Endothelial cell of umbilical vein (primary cell): ENCODE measurements at regions not wholly inside any gene's neighbourhood (a gene's known extent, or its start where the extent isn't known, plus 50 kb on each side); places are given as distances from the start of the nearest gene placed in this dataset.

Experiments
- CTCF ChIP-seq, 2 donors: IDR thresholded peaks; 1 replicate in 1 of 2; 2 replicates in 1 of 2; pipeline ENCODE4 v1.5.1; 2011; ENCODE audit warnings: low read length in 2 of 2, mild to moderate bottlenecking in 2 of 2, moderate library complexity in 2 of 2, control low read depth in 1 of 2, inconsistent platforms in 1 of 2, low read depth in 1 of 2; ENCODE audit not compliant: insufficient read depth in 1 of 2; ENCODE audit errors: extremely low read depth in 1 of 2
- EZH2 ChIP-seq: IDR thresholded peaks from 2 replicates; pipeline ENCODE4 v1.6.1; 2012; ENCODE audit warnings: borderline replicate concordance, low read depth, mild to moderate bottlenecking, moderate library complexity, low read length, inconsistent platforms; ENCODE audit not compliant: severe bottlenecking
- FOS ChIP-seq: IDR thresholded peaks from 2 replicates; pipeline ENCODE4 v1.6.1; 2011; ENCODE audit warnings: mild to moderate bottlenecking, low read length, moderate library complexity, borderline replicate concordance; ENCODE audit not compliant: insufficient read depth
- GATA2 ChIP-seq: IDR thresholded peaks from 2 replicates; pipeline ENCODE4 v1.7.0; 2011; ENCODE audit warnings: low read depth, mild to moderate bottlenecking, moderate library complexity, mixed read lengths, low read length; ENCODE audit not compliant: insufficient read length, insufficient read depth
- JUN ChIP-seq: IDR thresholded peaks from 2 replicates; pipeline ENCODE4 v1.6.1; 2011; ENCODE audit warnings: borderline replicate concordance, low read depth; ENCODE audit not compliant: insufficient read length, insufficient read depth
- MYC ChIP-seq: IDR thresholded peaks from one replicate; pipeline ENCODE4 v1.6.1; 2011; ENCODE audit warnings: mild to moderate bottlenecking, low read depth, low read length
- POLR2A ChIP-seq: IDR thresholded peaks from 2 replicates; pipeline ENCODE4 v1.6.1; 2012; ENCODE audit warnings: low read depth, mild to moderate bottlenecking, control low read depth, low read length
- POLR2AphosphoS5 ChIP-seq: IDR thresholded peaks from 2 replicates; pipeline ENCODE4 v1.6.1; 2012; ENCODE audit warnings: low read depth, mild to moderate bottlenecking, control low read depth, low read length, moderate library complexity; ENCODE audit not compliant: insufficient read depth
- TF ChIP-seq, protein P1 (sequence below): IDR thresholded peaks from 2 replicates; pipeline ENCODE4 v1.6.1; 2011; ENCODE audit not compliant: insufficient read depth, insufficient read length

- TF ChIP-seq EZH2 (no peak), CTCF (IDR thresholded peaks at IDR 0.05; ENCODE audit: extremely low read depth in 1 of 2, insufficient read depth in 1 of 2, low read depth in 1 of 2, low read length in 2 of 2) (no peak), POLR2AphosphoS5 (no peak), POLR2A (no peak), MYC (no peak), GATA2 (no peak), JUN (no peak), FOS (no peak)
- TF ChIP-seq, protein P1, sequence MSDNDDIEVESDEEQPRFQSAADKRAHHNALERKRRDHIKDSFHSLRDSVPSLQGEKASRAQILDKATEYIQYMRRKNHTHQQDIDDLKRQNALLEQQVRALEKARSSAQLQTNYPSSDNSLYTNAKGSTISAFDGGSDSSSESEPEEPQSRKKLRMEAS, result no peak
Measured at GRCh38 chr15:66875588-66876420, 173.8 kb downstream of the SMAD6 start.
